ENCODE measurements at regions not wholly inside any gene's neighbourhood (a gene's known extent, or its start where the extent isn't known, plus 50 kb on each side); places are given as distances from the start of the nearest gene placed in this dataset.

DNA sequence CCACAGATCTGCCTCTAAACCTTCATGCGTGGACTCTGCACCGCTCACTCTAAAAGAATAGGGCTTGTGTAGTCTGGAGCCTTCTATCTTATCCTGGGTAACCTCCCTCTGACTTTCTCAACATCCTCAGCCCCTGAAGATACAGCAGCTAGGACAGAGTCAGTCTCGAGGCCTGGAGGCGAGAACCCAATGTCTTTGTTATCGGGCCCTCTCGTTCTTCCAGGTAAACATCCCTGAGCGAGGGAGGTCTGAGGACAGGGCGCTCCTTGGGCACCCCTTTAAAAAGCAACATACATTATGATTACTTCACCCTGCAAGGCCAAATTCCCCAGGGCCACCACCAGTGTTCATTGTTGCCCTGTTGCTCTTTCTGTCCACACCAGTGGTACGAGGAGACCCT is 75.4 kb upstream of the PRNP start:
- H3K4me1 ChIP-seq (ENCODE audit: insufficient read depth, low read length, severe bottlenecking), result peaks cover 8% of the 10 kb centered on the region
- no peak for TF ChIP-seq EZH2 (IDR thresholded peaks at IDR 0.05; ENCODE audit: borderline replicate concordance, low read length)
- TF ChIP-seq, protein P1, sequence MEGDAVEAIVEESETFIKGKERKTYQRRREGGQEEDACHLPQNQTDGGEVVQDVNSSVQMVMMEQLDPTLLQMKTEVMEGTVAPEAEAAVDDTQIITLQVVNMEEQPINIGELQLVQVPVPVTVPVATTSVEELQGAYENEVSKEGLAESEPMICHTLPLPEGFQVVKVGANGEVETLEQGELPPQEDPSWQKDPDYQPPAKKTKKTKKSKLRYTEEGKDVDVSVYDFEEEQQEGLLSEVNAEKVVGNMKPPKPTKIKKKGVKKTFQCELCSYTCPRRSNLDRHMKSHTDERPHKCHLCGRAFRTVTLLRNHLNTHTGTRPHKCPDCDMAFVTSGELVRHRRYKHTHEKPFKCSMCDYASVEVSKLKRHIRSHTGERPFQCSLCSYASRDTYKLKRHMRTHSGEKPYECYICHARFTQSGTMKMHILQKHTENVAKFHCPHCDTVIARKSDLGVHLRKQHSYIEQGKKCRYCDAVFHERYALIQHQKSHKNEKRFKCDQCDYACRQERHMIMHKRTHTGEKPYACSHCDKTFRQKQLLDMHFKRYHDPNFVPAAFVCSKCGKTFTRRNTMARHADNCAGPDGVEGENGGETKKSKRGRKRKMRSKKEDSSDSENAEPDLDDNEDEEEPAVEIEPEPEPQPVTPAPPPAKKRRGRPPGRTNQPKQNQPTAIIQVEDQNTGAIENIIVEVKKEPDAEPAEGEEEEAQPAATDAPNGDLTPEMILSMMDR (IDR thresholded peaks at IDR 0.05; ENCODE audit: low read length), result no peak
- H3K36me3 ChIP-seq (ENCODE audit: insufficient read depth, low read length), result no peaks in the 10 kb centered on the region
- H3F3A ChIP-seq (ENCODE audit: insufficient read depth, low read length), result no peaks in the 10 kb centered on the region
- no peak overlapping the region for H3K27ac ChIP-seq (ENCODE audit: low read depth, low read length, poor library complexity, severe bottlenecking)
- H2AFZ ChIP-seq (ENCODE audit: low read length), result no peak overlapping the region
- H3K9me2 ChIP-seq (ENCODE audit: low read depth, low read length), result no peaks in the 10 kb centered on the region
- no peaks in the 10 kb centered on the region for H4K20me1 ChIP-seq (ENCODE audit: insufficient read depth, low read length)
- H3K79me2 ChIP-seq (ENCODE audit: insufficient read depth, low read length), result no peaks in the 10 kb centered on the region
- H3K9me3 ChIP-seq (ENCODE audit: low read length), result 0 out of 2 replicates have a peak, but pooled peaks cover 2% of the 10 kb centered on the region
- no peak overlapping the region for H3K4me2 ChIP-seq (ENCODE audit: low read length)
- H3K4me3 ChIP-seq (ENCODE audit: low read depth, low read length, poor library complexity, severe bottlenecking), result no peak overlapping the region
- no peak overlapping the region for H3K9ac ChIP-seq (ENCODE audit: low read length)
- H3K27me3 ChIP-seq (ENCODE audit: insufficient read depth, low read length), result peaks cover 2% of the 10 kb centered on the region; the same call in 1 of the 2 replicates

DNA sequence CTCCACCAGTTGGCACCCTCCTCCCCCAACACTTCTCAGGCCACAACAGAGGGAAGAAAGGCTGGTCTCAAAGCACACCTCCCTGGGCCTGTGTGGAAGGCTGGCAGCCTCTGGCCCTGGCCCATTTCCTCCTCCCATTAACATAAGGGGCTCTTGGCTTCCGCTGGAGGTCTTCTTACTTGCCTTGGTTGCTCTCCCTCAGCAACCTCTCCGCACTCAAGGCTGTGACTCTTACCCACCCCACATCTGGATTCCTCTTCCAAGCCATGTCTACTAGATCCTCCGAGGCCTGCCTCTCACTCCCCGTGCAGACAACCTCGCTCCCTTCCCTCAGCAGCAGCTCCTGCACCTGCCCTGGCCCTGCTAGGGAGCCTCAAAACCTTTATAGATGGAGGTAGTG is 76.7 kb upstream of the PRNP start:
- H3K9me3 ChIP-seq (ENCODE audit: low read length), result no peaks in the 10 kb centered on the region

DNA sequence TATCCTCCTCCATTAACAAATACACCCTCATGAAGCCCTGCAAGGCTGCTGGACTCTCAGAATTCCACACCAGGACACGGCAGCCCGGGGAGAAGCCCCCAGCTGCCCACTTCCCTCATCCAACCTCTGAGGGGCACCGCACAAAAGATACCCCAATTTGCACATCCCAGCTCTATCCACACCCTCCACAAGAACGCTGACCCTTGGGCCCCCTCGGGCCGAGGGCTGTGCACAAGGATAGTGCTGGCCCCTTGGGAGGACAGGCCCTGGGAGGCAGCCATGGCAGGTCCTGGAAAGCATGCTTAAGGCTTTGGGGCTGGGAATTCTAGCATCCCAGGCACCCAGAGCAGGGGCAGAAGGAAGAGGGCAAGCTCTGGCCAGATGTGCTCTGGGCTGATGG is 77.4 kb upstream of the PRNP start:
- Histone ChIP-seq H3K4me2 (ENCODE audit: low read length) (no peak overlapping the region), H3K4me3 (ENCODE audit: low read depth, low read length, poor library complexity, severe bottlenecking) (no peak overlapping the region), H3F3A (ENCODE audit: insufficient read depth, low read length) (no peaks in the 10 kb centered on the region), H3K9me2 (ENCODE audit: low read depth, low read length) (no peaks in the 10 kb centered on the region), H3K9ac (ENCODE audit: low read length) (no peak overlapping the region), H3K9me3 (ENCODE audit: low read length) (no peaks in the 10 kb centered on the region), H2AFZ (ENCODE audit: low read length) (no peak overlapping the region), H3K4me1 (ENCODE audit: insufficient read depth, low read length, severe bottlenecking) (peaks cover 6% of the 10 kb centered on the region), H3K36me3 (ENCODE audit: insufficient read depth, low read length) (no peaks in the 10 kb centered on the region), H3K27me3 (ENCODE audit: insufficient read depth, low read length) (no peaks in the 10 kb centered on the region), H4K20me1 (ENCODE audit: insufficient read depth, low read length) (no peaks in the 10 kb centered on the region), H3K79me2 (ENCODE audit: insufficient read depth, low read length) (no peaks in the 10 kb centered on the region), H3K27ac (ENCODE audit: low read depth, low read length, poor library complexity, severe bottlenecking) (no peak overlapping the region)
- TF ChIP-seq, protein P1 (IDR thresholded peaks at IDR 0.05; ENCODE audit: low read length), result no peak
- no peak for TF ChIP-seq EZH2 (IDR thresholded peaks at IDR 0.05; ENCODE audit: borderline replicate concordance, low read length)

More for the DNA sequence above, 76.7 kb upstream of the PRNP start:
- Histone ChIP-seq H3K27ac (ENCODE audit: low read depth, low read length, poor library complexity, severe bottlenecking) (no peak overlapping the region), H3K4me2 (ENCODE audit: low read length) (no peak overlapping the region), H3K4me3 (ENCODE audit: low read depth, low read length, poor library complexity, severe bottlenecking) (no peak overlapping the region), H3K4me1 (ENCODE audit: insufficient read depth, low read length, severe bottlenecking) (peaks cover 8% of the 10 kb centered on the region), H3F3A (ENCODE audit: insufficient read depth, low read length) (no peaks in the 10 kb centered on the region), H3K27me3 (ENCODE audit: insufficient read depth, low read length) (no peaks in the 10 kb centered on the region), H3K9me2 (ENCODE audit: low read depth, low read length) (no peaks in the 10 kb centered on the region), H4K20me1 (ENCODE audit: insufficient read depth, low read length) (no peaks in the 10 kb centered on the region), H3K36me3 (ENCODE audit: insufficient read depth, low read length) (no peaks in the 10 kb centered on the region), H3K79me2 (ENCODE audit: insufficient read depth, low read length) (no peaks in the 10 kb centered on the region), H3K9ac (ENCODE audit: low read length) (no peak overlapping the region), H2AFZ (ENCODE audit: low read length) (no peak overlapping the region)
- TF ChIP-seq, protein P1 (IDR thresholded peaks at IDR 0.05; ENCODE audit: low read length), result no peak
- TF ChIP-seq EZH2 (IDR thresholded peaks at IDR 0.05; ENCODE audit: borderline replicate concordance, low read length), result no peak
